Activated T-cell treated with anti-CD3 and anti-CD28 coated beads, Interleukin-2, amount 50 U/mL, for 4 hours (primary cell): ENCODE measurements at regions not wholly inside any gene's neighbourhood (a gene's known extent, or its start where the extent isn't known, plus 50 kb on each side); places are given as distances from the start of the nearest gene placed in this dataset.

Experiments used
- ATAC-seq, 2 donors: fragments of 200-7000 bp; cut with Tn5 transposase; one replicate each; pipeline ENCODE4 v1.10.0; 2021
- DNase-seq: peaks from one replicate; pipeline ENCODE4 v3.0.0-alpha.2; 2020
- H3K27me3 Mint-ChIP-seq: one replicate; pipeline ENCODE4 v1.8.0; 2021; ENCODE audit warnings: low read depth, mixed read lengths
- H3K36me3 Mint-ChIP-seq: one replicate; pipeline ENCODE4 v1.8.0; 2022; ENCODE audit warnings: mixed read lengths; ENCODE audit not compliant: insufficient read depth
- H3K4me1 Mint-ChIP-seq: one replicate; pipeline ENCODE4 v1.8.0; 2021; ENCODE audit warnings: low read depth, mixed read lengths
- H3K4me3 Mint-ChIP-seq: one replicate; pipeline ENCODE4 v1.8.0; 2021; ENCODE audit warnings: mild to moderate bottlenecking, moderate library complexity, mixed read lengths
- H3K9me3 Mint-ChIP-seq: one replicate; pipeline ENCODE4 v1.8.0; 2021; ENCODE audit warnings: mixed read lengths

- H3K4me3 Mint-ChIP-seq: no peak overlapping the region
- no peak for DNase-seq
- H3K27me3 Mint-ChIP-seq: no peaks in the 10 kb centered on the region
- ATAC-seq: no peak
- no peaks in the 10 kb centered on the region for H3K36me3 Mint-ChIP-seq
- H3K9me3 Mint-ChIP-seq: peaks cover 7% of the 10 kb centered on the region
- H3K4me1 Mint-ChIP-seq: no peaks in the 10 kb centered on the region
Measured at GRCh38 chr6:22783931-22784330, 214.6 kb downstream of the HDGFL1 start.

- H3K27me3 Mint-ChIP-seq: no peaks in the 10 kb centered on the region
- H3K9me3 Mint-ChIP-seq: peaks cover 6% of the 10 kb centered on the region
- DNase-seq: no peak
- H3K4me1 Mint-ChIP-seq: no peaks in the 10 kb centered on the region
- no peaks in the 10 kb centered on the region for H3K36me3 Mint-ChIP-seq
- no peak overlapping the region for H3K4me3 Mint-ChIP-seq
- no peak for ATAC-seq
Measured at GRCh38 chr6:22784601-22785410, 215.4 kb downstream of the HDGFL1 start.

GRCh38 chr6:22788038-22788437 is 218.7 kb downstream of the HDGFL1 start:
- no peaks in the 10 kb centered on the region for H3K27me3 Mint-ChIP-seq

GRCh38 chr6:22789315-22789714 is 219.9 kb downstream of the HDGFL1 start:
- peaks cover 19% of the 10 kb centered on the region for H3K9me3 Mint-ChIP-seq
- DNase-seq: no peak
- no peaks in the 10 kb centered on the region for H3K36me3 Mint-ChIP-seq
- no peak overlapping the region for H3K4me3 Mint-ChIP-seq
- no peaks in the 10 kb centered on the region for H3K4me1 Mint-ChIP-seq
- H3K27me3 Mint-ChIP-seq: no peaks in the 10 kb centered on the region
- no peak for ATAC-seq

More at GRCh38 chr6:22788038-22788437, 218.7 kb downstream of the HDGFL1 start:
- H3K9me3 Mint-ChIP-seq: peaks cover 9% of the 10 kb centered on the region
- no peaks in the 10 kb centered on the region for H3K36me3 Mint-ChIP-seq
- DNase-seq (no peak), ATAC-seq (no peak)
- no peaks in the 10 kb centered on the region for H3K4me1 Mint-ChIP-seq
- no peak overlapping the region for H3K4me3 Mint-ChIP-seq

- Mint-ChIP-seq H3K36me3 (no peaks in the 10 kb centered on the region), H3K9me3 (peaks cover 37% of the 10 kb centered on the region), H3K4me3 (no peak overlapping the region), H3K4me1 (no peaks in the 10 kb centered on the region), H3K27me3 (no peaks in the 10 kb centered on the region)
- no peak for DNase-seq
- ATAC-seq: no peak
Measured at GRCh38 chr6:22794844-22795243, 225.5 kb downstream of the HDGFL1 start.

- Mint-ChIP-seq H3K4me1 (no peaks in the 10 kb centered on the region), H3K27me3 (no peaks in the 10 kb centered on the region), H3K4me3 (no peak overlapping the region), H3K9me3 (peaks cover 8% of the 10 kb centered on the region), H3K36me3 (no peaks in the 10 kb centered on the region)
- no peak for ATAC-seq
- DNase-seq: no peak
Measured at GRCh38 chr6:22800451-22800850, 231.1 kb downstream of the HDGFL1 start.

GRCh38 chr6:22801831-22802230 is 232.5 kb downstream of the HDGFL1 start:
- no peaks in the 10 kb centered on the region for H3K9me3 Mint-ChIP-seq
- ATAC-seq (no peak), DNase-seq (no peak)
- no peaks in the 10 kb centered on the region for H3K36me3 Mint-ChIP-seq
- no peaks in the 10 kb centered on the region for H3K27me3 Mint-ChIP-seq
- no peak overlapping the region for H3K4me3 Mint-ChIP-seq
- H3K4me1 Mint-ChIP-seq: no peaks in the 10 kb centered on the region

GRCh38 chr6:22804620-22805261 is 235.4 kb downstream of the HDGFL1 start:
- H3K4me1 Mint-ChIP-seq: no peaks in the 10 kb centered on the region
- H3K4me3 Mint-ChIP-seq: no peak overlapping the region
- H3K27me3 Mint-ChIP-seq: no peaks in the 10 kb centered on the region
- H3K9me3 Mint-ChIP-seq: no peaks in the 10 kb centered on the region
- ATAC-seq: no peak
- DNase-seq: no peak
- H3K36me3 Mint-ChIP-seq: no peaks in the 10 kb centered on the region

GRCh38 chr6:22807261-22807660 is 237.9 kb downstream of the HDGFL1 start:
- H3K36me3 Mint-ChIP-seq: no peaks in the 10 kb centered on the region
- H3K27me3 Mint-ChIP-seq: no peaks in the 10 kb centered on the region
- no peak for ATAC-seq
- no peak for DNase-seq
- no peaks in the 10 kb centered on the region for H3K4me1 Mint-ChIP-seq
- H3K9me3 Mint-ChIP-seq: peaks cover 5% of the 10 kb centered on the region
- no peak overlapping the region for H3K4me3 Mint-ChIP-seq

- Mint-ChIP-seq H3K4me1 (no peaks in the 10 kb centered on the region), H3K9me3 (peaks cover 5% of the 10 kb centered on the region), H3K36me3 (no peaks in the 10 kb centered on the region), H3K4me3 (no peak overlapping the region), H3K27me3 (no peaks in the 10 kb centered on the region)
- no peak for DNase-seq
- no peak for ATAC-seq
Measured at GRCh38 chr6:22807818-22808217, 238.5 kb downstream of the HDGFL1 start.

GRCh38 chr6:22808466-22808865 is 239.1 kb downstream of the HDGFL1 start:
- Mint-ChIP-seq H3K27me3 (no peaks in the 10 kb centered on the region), H3K4me3 (no peak overlapping the region), H3K9me3 (peaks cover 9% of the 10 kb centered on the region), H3K4me1 (no peaks in the 10 kb centered on the region), H3K36me3 (no peaks in the 10 kb centered on the region)
- ATAC-seq (no peak), DNase-seq (no peak)

- DNase-seq (no peak), ATAC-seq (no peak)
- no peaks in the 10 kb centered on the region for H3K4me1 Mint-ChIP-seq
- no peak overlapping the region for H3K4me3 Mint-ChIP-seq
- no peaks in the 10 kb centered on the region for H3K27me3 Mint-ChIP-seq
- H3K36me3 Mint-ChIP-seq: no peaks in the 10 kb centered on the region
- H3K9me3 Mint-ChIP-seq: peaks cover 10% of the 10 kb centered on the region
Measured at GRCh38 chr6:22809370-22809769, 240.0 kb downstream of the HDGFL1 start.

GRCh38 chr6:22819209-22819608 is 249.8 kb downstream of the HDGFL1 start:
- ATAC-seq (no peak), DNase-seq (no peak)
- H3K4me1 Mint-ChIP-seq: no peaks in the 10 kb centered on the region
- no peak overlapping the region for H3K4me3 Mint-ChIP-seq
- no peaks in the 10 kb centered on the region for H3K36me3 Mint-ChIP-seq
- peaks cover 6% of the 10 kb centered on the region for H3K9me3 Mint-ChIP-seq
- no peaks in the 10 kb centered on the region for H3K27me3 Mint-ChIP-seq

GRCh38 chr6:22821664-22822320 is 252.4 kb downstream of the HDGFL1 start:
- H3K27me3 Mint-ChIP-seq: no peaks in the 10 kb centered on the region
- H3K4me3 Mint-ChIP-seq: no peak overlapping the region
- H3K36me3 Mint-ChIP-seq: no peaks in the 10 kb centered on the region
- DNase-seq (no peak), ATAC-seq (no peak)
- H3K9me3 Mint-ChIP-seq: peaks cover 6% of the 10 kb centered on the region
- no peaks in the 10 kb centered on the region for H3K4me1 Mint-ChIP-seq

- no peaks in the 10 kb centered on the region for H3K4me1 Mint-ChIP-seq
- DNase-seq: no peak
- no peaks in the 10 kb centered on the region for H3K27me3 Mint-ChIP-seq
- H3K4me3 Mint-ChIP-seq: no peak overlapping the region
- no peak for ATAC-seq
- H3K36me3 Mint-ChIP-seq: no peaks in the 10 kb centered on the region
- H3K9me3 Mint-ChIP-seq: peaks cover 6% of the 10 kb centered on the region
Measured at GRCh38 chr6:22825210-22825609, 255.8 kb downstream of the HDGFL1 start.
